GM12878 (cell line): ENCODE measurements at regions not wholly inside any gene's neighbourhood (a gene's known extent, or its start where the extent isn't known, plus 50 kb on each side); places are given as distances from the start of the nearest gene placed in this dataset.

Experiments used
- ATAC-seq: fragments of 200-7000 bp; cut with Tn5 transposase; 3 replicates; pipeline ENCODE4 v1.9.1; 2020; ENCODE audit warnings: mild to moderate bottlenecking, moderate library complexity
- BruUV-seq: library from RNA; stranded (reverse); fragments of 400-500 nt; replicated peaks from 2 replicates; lab custom pipeline; 2021; lab: Mats Ljungman, UMichigan
- CTCF ChIA-PET: fragments of 300-600 bp; sonication (Branson Sonifier 250); formaldehyde crosslinking; extraction: SDS; loops from one replicate; lab custom pipeline; 2021; ENCODE audit warnings: inconsistent platforms; lab: Yijun Ruan, JAX
- POLR2A ChIA-PET: fragments of 350-600 bp; formaldehyde crosslinking; extraction: SDS; loops from one replicate; lab custom pipeline; 2021; ENCODE audit warnings: inconsistent platforms; lab: Charles Lee
- RAD21 ChIA-PET: fragments of 300-600 bp; sonication (Branson Sonifier 250); formaldehyde crosslinking; loops from one replicate; lab custom pipeline; 2023; ENCODE audit warnings: antibody characterized with exemption; ENCODE audit not compliant: unreplicated experiment; lab: Charles Lee
- SMC1A ChIA-PET: fragments of 300-600 bp; sonication (Branson Sonifier 250); formaldehyde crosslinking; loops from one replicate; lab custom pipeline; 2023; ENCODE audit not compliant: unreplicated experiment, uncharacterized antibody; lab: Charles Lee
- DNase-seq: peaks from one replicate; pipeline ENCODE4 v3.0.0-alpha.2; 2011; ENCODE audit warnings: low read depth, low spot score
- FAIRE-seq: peaks from 3 replicates; lab custom pipeline; 2011; peaks lifted over from hg19 to GRCh38; lab: Jason Lieb, UNC
- H2AFZ ChIP-seq: 2 replicates; pipeline ENCODE4 v1.6.0; 2011; ENCODE audit warnings: low read depth, low read length, control low read depth; ENCODE audit not compliant: control insufficient read depth
- H3K27ac ChIP-seq: 2 replicates; pipeline ENCODE4 v1.5.1; 2011; ENCODE audit warnings: control low read depth; ENCODE audit not compliant: control insufficient read depth, insufficient read depth
- H3K27me3 ChIP-seq, 2 experiments: replicated peaks in 1 of 2; 2 replicates each; pipeline versions ENCODE4 v1.6.0 to v1.6.1; 2011; ENCODE audit warnings: low read length in 1 of 2; ENCODE audit not compliant: control insufficient read depth in 2 of 2, insufficient read depth in 2 of 2
- H3K36me3 ChIP-seq, 2 experiments: 2 replicates each; pipeline ENCODE4 v1.5.1; 2011; ENCODE audit warnings: low read length in 1 of 2; ENCODE audit not compliant: control insufficient read depth in 2 of 2, insufficient read depth in 2 of 2
- H3K4me1 ChIP-seq: 2 replicates; pipeline ENCODE4 v1.6.1; 2011; ENCODE audit warnings: mild to moderate bottlenecking, low read length, moderate library complexity, mixed read lengths; ENCODE audit not compliant: control insufficient read depth, insufficient read depth
- H3K4me2 ChIP-seq: 2 replicates; pipeline ENCODE4 v1.6.0; 2011; ENCODE audit warnings: control low read depth; ENCODE audit not compliant: control insufficient read depth, insufficient read depth
- H3K4me3 ChIP-seq: fragments of 200-600 bp; sonication (generic); 2 replicates; pipeline ENCODE4 v1.5.1; 2016
- H3K79me2 ChIP-seq: 2 replicates; pipeline ENCODE4 v1.6.0; 2011; ENCODE audit warnings: low read length; ENCODE audit not compliant: control insufficient read depth, insufficient read depth
- H3K9ac ChIP-seq: 2 replicates; pipeline ENCODE4 v1.8.0; 2011; ENCODE audit warnings: low read length, control low read depth, mixed read lengths; ENCODE audit not compliant: control insufficient read depth, insufficient read depth
- H3K9me3 ChIP-seq: replicated peaks from 3 replicates; pipeline ENCODE4 v1.5.1; 2011; ENCODE audit warnings: mild to moderate bottlenecking, low read length; ENCODE audit not compliant: control insufficient read depth, insufficient read depth
- H4K20me1 ChIP-seq: 2 replicates; pipeline ENCODE4 v1.6.0; 2011; ENCODE audit not compliant: control insufficient read depth, insufficient read depth
- ASH2L ChIP-seq: fragments of 300-600, 200-600 bp; sonication (generic); IDR thresholded peaks from 2 replicates; pipeline ENCODE4 v1.6.1; 2017; ENCODE audit warnings: low read depth, mild to moderate bottlenecking, borderline replicate concordance
- BMI1 ChIP-seq: fragments of 450-650 bp; IDR thresholded peaks from 2 replicates; pipeline ENCODE4 v1.6.1; 2016; ENCODE audit warnings: mild to moderate bottlenecking, moderate library complexity, borderline replicate concordance
- CBX5 ChIP-seq: sonication (generic); IDR thresholded peaks from 2 replicates; pipeline ENCODE4 v1.6.1; 2016; ENCODE audit warnings: low read depth, moderate library complexity, mild to moderate bottlenecking, inconsistent platforms
- HDAC2 ChIP-seq: fragments of 200-600 bp; sonication (generic); IDR thresholded peaks from 2 replicates; pipeline ENCODE4 v1.6.1; 2017
- IRF4 ChIP-seq: IDR thresholded peaks from 2 replicates; pipeline ENCODE4 v1.6.1; 2011; ENCODE audit warnings: low read depth, low read length
- RCOR1 ChIP-seq: conservative IDR thresholded peaks from 2 replicates; pipeline ENCODE4 v1.6.1; 2012; ENCODE audit warnings: low read depth, low read length, improper control_type of control experiment
- STAT3 ChIP-seq: IDR thresholded peaks from 2 replicates; pipeline ENCODE4 v1.6.1; 2011; ENCODE audit warnings: low read depth, low read length, improper control_type of control experiment
- SUZ12 ChIP-seq: fragments of 200-600 bp; sonication (generic); IDR thresholded peaks from one replicate; pipeline ENCODE4 v1.6.1; 2018; ENCODE audit warnings: antibody characterized with exemption, mild to moderate bottlenecking; ENCODE audit not compliant: unreplicated experiment
- WRNIP1 ChIP-seq: IDR thresholded peaks from 2 replicates; pipeline ENCODE4 v1.6.1; 2011; ENCODE audit warnings: low read depth, low read length, improper control_type of control experiment, borderline replicate concordance
- ZBED1 ChIP-seq: IDR thresholded peaks from 2 replicates; pipeline ENCODE4 v1.6.1; 2016; ENCODE audit warnings: borderline replicate concordance
- ZZZ3 ChIP-seq: IDR thresholded peaks from 2 replicates; pipeline ENCODE4 v1.6.1; 2011; ENCODE audit warnings: low read depth; ENCODE audit not compliant: control insufficient read depth, insufficient read length
- WGBS: methylation state at CpG from one replicate; pipeline ENCODE4 v1.1.6; 2016; ENCODE audit warnings: low lambda C conversion rate; ENCODE audit not compliant: insufficient replicate concordance, insufficient coverage; ENCODE audit errors: missing lambda C conversion rate; 5-methylcytosine and 5-hydroxymethylcytosine counted together
- in situ Hi-C: fragments of 300-500 bp; cut with MboI; formaldehyde crosslinking; loops from 9 replicates; pipeline ENCODE4 v1.14.3; 2018; ENCODE audit warnings: mixed read lengths
- intact Hi-C: fragments of 100-400 bp; cut with micrococcal nuclease; formaldehyde crosslinking; loops from one replicate; pipeline ENCODE4 v1.14.2; 2022; ENCODE audit not compliant: unreplicated experiment
- TF ChIP-seq, protein P1 (sequence below): fragments of 450-650 bp; IDR thresholded peaks from 2 replicates; pipeline ENCODE4 v1.6.1; 2018; ENCODE audit warnings: mild to moderate bottlenecking, low read depth, moderate library complexity; ENCODE audit not compliant: partially characterized antibody
- TF ChIP-seq, protein P2 (sequence below): fragments of 450-650 bp; IDR thresholded peaks from 2 replicates; pipeline ENCODE4 v1.6.1; 2017; ENCODE audit warnings: mild to moderate bottlenecking, moderate library complexity
- TF ChIP-seq, protein P3 (sequence below): fragments of 450-650 bp; formaldehyde crosslinking; IDR thresholded peaks from 2 replicates; pipeline ENCODE4 v1.4.0; 2020; ENCODE audit warnings: mild to moderate bottlenecking, moderate library complexity

DNA sequence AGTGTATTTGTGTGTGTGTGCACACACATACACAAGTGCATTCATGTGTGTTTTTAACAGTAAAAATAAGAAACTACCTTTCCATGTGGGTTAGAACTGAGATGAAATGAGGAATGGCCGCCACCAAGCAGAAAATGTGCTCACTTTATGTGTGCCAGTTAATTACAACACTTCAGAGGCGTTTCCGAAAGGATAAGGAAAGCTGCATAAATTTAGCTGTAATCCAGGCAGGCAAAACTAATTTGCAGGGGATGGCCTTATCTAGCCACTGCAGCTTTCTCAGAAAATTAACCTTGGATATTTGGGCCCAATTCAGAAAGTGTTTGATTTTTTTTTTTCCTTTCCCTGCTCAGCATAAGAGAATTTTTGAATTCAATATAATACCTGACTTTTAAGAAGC is 328.8 kb upstream of the PHF14 start (continued):
- no peak for TF ChIP-seq RCOR1
- no peak for TF ChIP-seq ASH2L
- TF ChIP-seq IRF4: no peak
- TF ChIP-seq SUZ12: no peak
- TF ChIP-seq ZZZ3: no peak
- TF ChIP-seq, protein P1, sequence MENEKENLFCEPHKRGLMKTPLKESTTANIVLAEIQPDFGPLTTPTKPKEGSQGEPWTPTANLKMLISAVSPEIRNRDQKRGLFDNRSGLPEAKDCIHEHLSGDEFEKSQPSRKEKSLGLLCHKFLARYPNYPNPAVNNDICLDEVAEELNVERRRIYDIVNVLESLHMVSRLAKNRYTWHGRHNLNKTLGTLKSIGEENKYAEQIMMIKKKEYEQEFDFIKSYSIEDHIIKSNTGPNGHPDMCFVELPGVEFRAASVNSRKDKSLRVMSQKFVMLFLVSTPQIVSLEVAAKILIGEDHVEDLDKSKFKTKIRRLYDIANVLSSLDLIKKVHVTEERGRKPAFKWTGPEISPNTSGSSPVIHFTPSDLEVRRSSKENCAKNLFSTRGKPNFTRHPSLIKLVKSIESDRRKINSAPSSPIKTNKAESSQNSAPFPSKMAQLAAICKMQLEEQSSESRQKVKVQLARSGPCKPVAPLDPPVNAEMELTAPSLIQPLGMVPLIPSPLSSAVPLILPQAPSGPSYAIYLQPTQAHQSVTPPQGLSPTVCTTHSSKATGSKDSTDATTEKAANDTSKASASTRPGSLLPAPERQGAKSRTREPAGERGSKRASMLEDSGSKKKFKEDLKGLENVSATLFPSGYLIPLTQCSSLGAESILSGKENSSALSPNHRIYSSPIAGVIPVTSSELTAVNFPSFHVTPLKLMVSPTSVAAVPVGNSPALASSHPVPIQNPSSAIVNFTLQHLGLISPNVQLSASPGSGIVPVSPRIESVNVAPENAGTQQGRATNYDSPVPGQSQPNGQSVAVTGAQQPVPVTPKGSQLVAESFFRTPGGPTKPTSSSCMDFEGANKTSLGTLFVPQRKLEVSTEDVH: no peak
- TF ChIP-seq STAT3: no peak

DNA sequence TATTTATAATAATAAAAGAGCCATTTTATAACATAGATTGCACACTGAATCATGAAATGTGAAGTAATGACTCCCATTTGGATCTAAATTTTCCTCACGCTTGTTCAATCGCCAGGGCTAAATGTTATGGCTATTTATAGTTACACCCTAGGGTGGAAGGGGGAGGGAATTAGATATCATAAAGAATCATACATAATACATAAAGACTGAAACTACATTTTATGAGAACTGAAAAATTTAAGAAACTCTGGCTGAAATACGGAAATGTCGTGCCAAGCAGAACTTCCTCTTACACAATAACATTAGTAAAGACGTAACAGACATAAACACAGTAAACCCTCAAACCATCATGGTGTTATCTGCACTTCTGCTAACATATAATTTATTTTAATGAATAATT is 327.5 kb upstream of the PHF14 start:
- WGBS: 37% methylated on average over 5 of the region's 5 CpGs
- SMC1A ChIA-PET: interaction anchor here (1.0 kb wide), 1 partner anchor 12 kb away, joined by 3 read pairs; no protein-coding TSS in a partner anchor
- intact Hi-C loops: loop anchor here (5.0 kb wide), 1 partner anchor 61 kb away; no protein-coding TSS in a partner anchor
- H3K27ac ChIP-seq: no peak overlapping the region
- POLR2A ChIA-PET: no interaction called here
- H3K36me3 ChIP-seq: no peaks in the 10 kb centered on the region
- RAD21 ChIA-PET: no interaction called here
- ATAC-seq (peak; percentile 53), DNase-seq (no peak), FAIRE-seq (no peak)
- H3K79me2 ChIP-seq: no peaks in the 10 kb centered on the region
- no peaks in the 10 kb centered on the region for H3K9me3 ChIP-seq
- no peaks in the 10 kb centered on the region for H4K20me1 ChIP-seq
- CTCF ChIA-PET: no interaction called here
- no peak overlapping the region for H3K4me2 ChIP-seq
- in situ Hi-C loops: no loop called here
- H2AFZ ChIP-seq: no peak overlapping the region
- H3K4me1 ChIP-seq: no peaks in the 10 kb centered on the region
- H3K27me3 ChIP-seq: no peaks in the 10 kb centered on the region
- no peak overlapping the region for H3K9ac ChIP-seq
- no TSS peak for BruUV-seq
- H3K4me3 ChIP-seq: no peak overlapping the region
- TF ChIP-seq ZBED1: no peak
- TF ChIP-seq IRF4: no peak
- no peak for TF ChIP-seq BMI1
- no peak for TF ChIP-seq WRNIP1
- TF ChIP-seq HDAC2: no peak
- TF ChIP-seq CBX5: no peak
- TF ChIP-seq, protein P2, sequence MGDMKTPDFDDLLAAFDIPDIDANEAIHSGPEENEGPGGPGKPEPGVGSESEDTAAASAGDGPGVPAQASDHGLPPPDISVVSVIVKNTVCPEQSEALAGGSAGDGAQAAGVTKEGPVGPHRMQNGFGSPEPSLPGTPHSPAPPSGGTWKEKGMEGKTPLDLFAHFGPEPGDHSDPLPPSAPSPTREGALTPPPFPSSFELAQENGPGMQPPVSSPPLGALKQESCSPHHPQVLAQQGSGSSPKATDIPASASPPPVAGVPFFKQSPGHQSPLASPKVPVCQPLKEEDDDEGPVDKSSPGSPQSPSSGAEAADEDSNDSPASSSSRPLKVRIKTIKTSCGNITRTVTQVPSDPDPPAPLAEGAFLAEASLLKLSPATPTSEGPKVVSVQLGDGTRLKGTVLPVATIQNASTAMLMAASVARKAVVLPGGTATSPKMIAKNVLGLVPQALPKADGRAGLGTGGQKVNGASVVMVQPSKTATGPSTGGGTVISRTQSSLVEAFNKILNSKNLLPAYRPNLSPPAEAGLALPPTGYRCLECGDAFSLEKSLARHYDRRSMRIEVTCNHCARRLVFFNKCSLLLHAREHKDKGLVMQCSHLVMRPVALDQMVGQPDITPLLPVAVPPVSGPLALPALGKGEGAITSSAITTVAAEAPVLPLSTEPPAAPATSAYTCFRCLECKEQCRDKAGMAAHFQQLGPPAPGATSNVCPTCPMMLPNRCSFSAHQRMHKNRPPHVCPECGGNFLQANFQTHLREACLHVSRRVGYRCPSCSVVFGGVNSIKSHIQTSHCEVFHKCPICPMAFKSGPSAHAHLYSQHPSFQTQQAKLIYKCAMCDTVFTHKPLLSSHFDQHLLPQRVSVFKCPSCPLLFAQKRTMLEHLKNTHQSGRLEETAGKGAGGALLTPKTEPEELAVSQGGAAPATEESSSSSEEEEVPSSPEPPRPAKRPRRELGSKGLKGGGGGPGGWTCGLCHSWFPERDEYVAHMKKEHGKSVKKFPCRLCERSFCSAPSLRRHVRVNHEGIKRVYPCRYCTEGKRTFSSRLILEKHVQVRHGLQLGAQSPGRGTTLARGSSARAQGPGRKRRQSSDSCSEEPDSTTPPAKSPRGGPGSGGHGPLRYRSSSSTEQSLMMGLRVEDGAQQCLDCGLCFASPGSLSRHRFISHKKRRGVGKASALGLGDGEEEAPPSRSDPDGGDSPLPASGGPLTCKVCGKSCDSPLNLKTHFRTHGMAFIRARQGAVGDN: no peak
- TF ChIP-seq, protein P3, sequence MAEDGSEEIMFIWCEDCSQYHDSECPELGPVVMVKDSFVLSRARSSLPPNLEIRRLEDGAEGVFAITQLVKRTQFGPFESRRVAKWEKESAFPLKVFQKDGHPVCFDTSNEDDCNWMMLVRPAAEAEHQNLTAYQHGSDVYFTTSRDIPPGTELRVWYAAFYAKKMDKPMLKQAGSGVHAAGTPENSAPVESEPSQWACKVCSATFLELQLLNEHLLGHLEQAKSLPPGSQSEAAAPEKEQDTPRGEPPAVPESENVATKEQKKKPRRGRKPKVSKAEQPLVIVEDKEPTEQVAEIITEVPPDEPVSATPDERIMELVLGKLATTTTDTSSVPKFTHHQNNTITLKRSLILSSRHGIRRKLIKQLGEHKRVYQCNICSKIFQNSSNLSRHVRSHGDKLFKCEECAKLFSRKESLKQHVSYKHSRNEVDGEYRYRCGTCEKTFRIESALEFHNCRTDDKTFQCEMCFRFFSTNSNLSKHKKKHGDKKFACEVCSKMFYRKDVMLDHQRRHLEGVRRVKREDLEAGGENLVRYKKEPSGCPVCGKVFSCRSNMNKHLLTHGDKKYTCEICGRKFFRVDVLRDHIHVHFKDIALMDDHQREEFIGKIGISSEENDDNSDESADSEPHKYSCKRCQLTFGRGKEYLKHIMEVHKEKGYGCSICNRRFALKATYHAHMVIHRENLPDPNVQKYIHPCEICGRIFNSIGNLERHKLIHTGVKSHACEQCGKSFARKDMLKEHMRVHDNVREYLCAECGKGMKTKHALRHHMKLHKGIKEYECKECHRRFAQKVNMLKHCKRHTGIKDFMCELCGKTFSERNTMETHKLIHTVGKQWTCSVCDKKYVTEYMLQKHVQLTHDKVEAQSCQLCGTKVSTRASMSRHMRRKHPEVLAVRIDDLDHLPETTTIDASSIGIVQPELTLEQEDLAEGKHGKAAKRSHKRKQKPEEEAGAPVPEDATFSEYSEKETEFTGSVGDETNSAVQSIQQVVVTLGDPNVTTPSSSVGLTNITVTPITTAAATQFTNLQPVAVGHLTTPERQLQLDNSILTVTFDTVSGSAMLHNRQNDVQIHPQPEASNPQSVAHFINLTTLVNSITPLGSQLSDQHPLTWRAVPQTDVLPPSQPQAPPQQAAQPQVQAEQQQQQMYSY (CRISPR knock-in tag): no peak
